GM23248 (cell line): ENCODE measurements at regions not wholly inside any gene's neighbourhood (a gene's known extent, or its start where the extent isn't known, plus 50 kb on each side); places are given as distances from the start of the nearest gene placed in this dataset.

Source experiments
- DNase-seq: peaks from one replicate; pipeline ENCODE4 v3.0.0-alpha.2; 2015
- H2AFZ ChIP-seq: fragments of 200-600 bp; sonication (generic); 2 replicates; pipeline ENCODE4 v1.6.1; 2016; ENCODE audit warnings: antibody characterized with exemption
- H3F3A ChIP-seq: fragments of 200-600 bp; sonication (generic); 2 replicates; pipeline ENCODE4 v1.6.1; 2016; ENCODE audit warnings: mild to moderate bottlenecking, antibody characterized with exemption, mixed run types; ENCODE audit not compliant: insufficient read depth
- H3K27ac ChIP-seq: fragments of 200-600 bp; sonication (generic); 2 replicates; pipeline ENCODE4 v1.5.1; 2016; ENCODE audit warnings: mild to moderate bottlenecking
- H3K27me3 ChIP-seq: fragments of 200-600 bp; sonication (generic); replicated peaks from 2 replicates; pipeline ENCODE4 v1.6.1; 2016; ENCODE audit warnings: mild to moderate bottlenecking; ENCODE audit not compliant: insufficient read depth
- H3K36me3 ChIP-seq: fragments of 200-600 bp; sonication (generic); 2 replicates; pipeline ENCODE4 v1.6.1; 2016; ENCODE audit warnings: low read depth, mild to moderate bottlenecking
- H3K4me1 ChIP-seq: fragments of 200-600 bp; sonication (generic); 2 replicates; pipeline ENCODE4 v1.6.1; 2016; ENCODE audit warnings: mild to moderate bottlenecking; ENCODE audit not compliant: insufficient read depth
- H3K4me2 ChIP-seq: fragments of 200-600 bp; sonication (generic); one replicate; pipeline ENCODE4 v1.6.1; 2016; ENCODE audit warnings: mild to moderate bottlenecking; ENCODE audit not compliant: unreplicated experiment
- H3K4me3 ChIP-seq: fragments of 200-600 bp; sonication (generic); 2 replicates; pipeline ENCODE4 v1.5.1; 2016; ENCODE audit warnings: mild to moderate bottlenecking
- H3K79me2 ChIP-seq: fragments of 200-600 bp; sonication (generic); 2 replicates; pipeline ENCODE4 v1.6.1; 2016; ENCODE audit warnings: mild to moderate bottlenecking; ENCODE audit not compliant: insufficient read depth
- H3K9ac ChIP-seq: fragments of 200-600 bp; sonication (generic); 2 replicates; pipeline ENCODE4 v1.6.1; 2016; ENCODE audit warnings: mild to moderate bottlenecking
- H3K9me2 ChIP-seq: fragments of 200-600 bp; sonication (generic); 2 replicates; pipeline ENCODE4 v1.6.1; 2016; ENCODE audit warnings: mixed run types, mild to moderate bottlenecking, moderate library complexity; ENCODE audit not compliant: insufficient read depth
- H3K9me3 ChIP-seq: fragments of 200-600 bp; sonication (generic); one replicate; pipeline ENCODE4 v1.6.1; 2017; ENCODE audit warnings: low read depth
- H4K20me1 ChIP-seq: fragments of 200-600 bp; sonication (generic); 2 replicates; pipeline ENCODE4 v1.6.0; 2016; ENCODE audit not compliant: insufficient read depth
- EZH2 ChIP-seq: fragments of 200-600 bp; sonication (generic); IDR thresholded peaks from 2 replicates; pipeline ENCODE4 v1.6.1; 2018; ENCODE audit warnings: antibody characterized with exemption, mild to moderate bottlenecking; ENCODE audit not compliant: insufficient read depth, poor library complexity, severe bottlenecking
- EZH2phosphoT487 ChIP-seq: fragments of 200-600 bp; sonication (generic); IDR thresholded peaks from 2 replicates; pipeline ENCODE4 v1.6.1; 2018; ENCODE audit warnings: antibody characterized with exemption, moderate library complexity, mild to moderate bottlenecking, low read depth; ENCODE audit not compliant: insufficient read depth
- WGBS, 2 experiments: methylation state at CpG; one replicate each; pipeline ENCODE4 v1.1.6; 2015 to 2017; ENCODE audit warnings: low lambda C conversion rate in 2 of 2, low coverage in 1 of 2; ENCODE audit errors: missing lambda C conversion rate in 2 of 2; 5-methylcytosine and 5-hydroxymethylcytosine counted together
- in situ Hi-C: fragments of 300-500 bp; cut with MboI; formaldehyde crosslinking; loops from 2 replicates; pipeline ENCODE4 v1.15.0; 2020

DNA sequence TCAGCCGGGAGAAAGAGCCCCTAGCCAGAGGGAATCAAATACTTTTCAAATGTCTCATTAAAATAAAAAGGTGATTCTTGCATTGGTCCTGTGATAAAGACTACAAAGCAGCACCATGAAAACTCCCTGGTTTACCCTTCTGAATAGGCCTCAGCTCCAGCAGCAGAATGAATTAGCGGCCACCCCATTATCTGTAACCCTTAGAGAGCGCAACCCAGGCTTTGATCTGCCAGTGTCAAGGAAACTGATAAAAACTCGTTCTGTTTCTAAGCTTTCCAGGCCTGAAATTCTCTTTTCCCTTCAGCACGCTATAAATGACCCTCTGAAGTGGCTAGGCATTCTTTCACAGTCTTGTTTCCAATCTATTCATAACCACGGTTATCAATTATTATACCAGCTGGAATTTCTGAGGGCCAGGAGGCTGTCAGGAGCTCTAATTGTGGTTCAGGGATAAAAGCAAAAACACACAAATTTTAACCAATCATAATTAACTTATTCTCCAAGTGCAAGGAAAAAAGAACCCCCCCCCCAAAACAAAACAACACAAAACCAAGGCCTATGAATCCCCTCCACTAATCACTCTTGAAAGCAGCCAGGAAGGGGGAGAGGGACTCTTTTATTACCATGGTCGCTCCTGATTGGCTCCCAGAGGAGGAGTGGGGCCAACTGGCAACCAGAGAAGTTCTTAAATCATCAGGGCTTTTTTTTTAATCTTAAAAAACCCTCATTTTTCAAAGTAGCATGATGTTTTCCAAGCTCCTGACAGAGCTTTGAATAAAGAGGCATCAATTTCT, 258.9 kb downstream of the CYRIA start:
- no peaks in the 10 kb centered on the region for H3K4me1 ChIP-seq
- DNase-seq: no peak
- no peaks in the 10 kb centered on the region for H3K36me3 ChIP-seq
- no peaks in the 10 kb centered on the region for H4K20me1 ChIP-seq
- 12 to 21% methylated on average over 7 of the region's 7 CpGs for WGBS, 2 experiments
- TF ChIP-seq EZH2 (no peak), EZH2phosphoT487 (no peak)
- no peaks in the 10 kb centered on the region for H3K27me3 ChIP-seq
- no peaks in the 10 kb centered on the region for H3K79me2 ChIP-seq
- H3K4me3 ChIP-seq: no peak overlapping the region
- no peaks in the 10 kb centered on the region for H3K9me3 ChIP-seq
- no peak overlapping the region for H3K9ac ChIP-seq
- in situ Hi-C loops: no loop called here
- H3K4me2 ChIP-seq: no peak overlapping the region
- H2AFZ ChIP-seq: no peak overlapping the region
- H3F3A ChIP-seq: no peaks in the 10 kb centered on the region
- H3K9me2 ChIP-seq: no peaks in the 10 kb centered on the region
- no peak overlapping the region for H3K27ac ChIP-seq

DNA sequence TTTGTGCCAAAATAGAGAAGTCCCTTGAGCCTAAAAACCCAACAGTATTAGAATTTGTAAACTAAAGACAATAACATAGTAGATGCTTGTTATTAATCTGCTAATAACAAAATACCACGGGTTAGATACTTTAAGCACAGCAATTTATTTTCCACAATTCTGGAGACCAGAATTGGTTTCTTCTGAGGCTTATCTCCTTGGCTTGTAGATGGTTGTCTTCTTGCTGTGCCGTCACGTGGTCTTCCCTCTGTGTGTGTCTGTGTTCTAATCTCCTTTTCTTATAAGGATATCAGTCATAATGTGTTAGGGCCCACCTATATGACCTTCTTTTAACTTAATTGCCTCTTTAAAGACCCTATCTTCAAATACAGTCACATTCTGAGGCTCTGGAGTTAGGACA, 260.1 kb downstream of the CYRIA start:
- no peak for DNase-seq
- no peaks in the 10 kb centered on the region for H3K4me1 ChIP-seq
- no peak overlapping the region for H2AFZ ChIP-seq
- no peak overlapping the region for H3K27ac ChIP-seq
- H3K27me3 ChIP-seq: no peaks in the 10 kb centered on the region
- no peaks in the 10 kb centered on the region for H3K9me3 ChIP-seq
- H3K36me3 ChIP-seq: no peaks in the 10 kb centered on the region
- H3K4me2 ChIP-seq: no peak overlapping the region
- no peaks in the 10 kb centered on the region for H3K9me2 ChIP-seq
- 1 to 3% methylated on average over 3 of the region's 3 CpGs for WGBS, 2 experiments
- TF ChIP-seq EZH2 (no peak), EZH2phosphoT487 (no peak)
- H3K9ac ChIP-seq: no peak overlapping the region
- no peaks in the 10 kb centered on the region for H3F3A ChIP-seq
- H3K4me3 ChIP-seq: no peak overlapping the region
- in situ Hi-C loops: no loop called here
- no peaks in the 10 kb centered on the region for H3K79me2 ChIP-seq
- no peaks in the 10 kb centered on the region for H4K20me1 ChIP-seq

DNA sequence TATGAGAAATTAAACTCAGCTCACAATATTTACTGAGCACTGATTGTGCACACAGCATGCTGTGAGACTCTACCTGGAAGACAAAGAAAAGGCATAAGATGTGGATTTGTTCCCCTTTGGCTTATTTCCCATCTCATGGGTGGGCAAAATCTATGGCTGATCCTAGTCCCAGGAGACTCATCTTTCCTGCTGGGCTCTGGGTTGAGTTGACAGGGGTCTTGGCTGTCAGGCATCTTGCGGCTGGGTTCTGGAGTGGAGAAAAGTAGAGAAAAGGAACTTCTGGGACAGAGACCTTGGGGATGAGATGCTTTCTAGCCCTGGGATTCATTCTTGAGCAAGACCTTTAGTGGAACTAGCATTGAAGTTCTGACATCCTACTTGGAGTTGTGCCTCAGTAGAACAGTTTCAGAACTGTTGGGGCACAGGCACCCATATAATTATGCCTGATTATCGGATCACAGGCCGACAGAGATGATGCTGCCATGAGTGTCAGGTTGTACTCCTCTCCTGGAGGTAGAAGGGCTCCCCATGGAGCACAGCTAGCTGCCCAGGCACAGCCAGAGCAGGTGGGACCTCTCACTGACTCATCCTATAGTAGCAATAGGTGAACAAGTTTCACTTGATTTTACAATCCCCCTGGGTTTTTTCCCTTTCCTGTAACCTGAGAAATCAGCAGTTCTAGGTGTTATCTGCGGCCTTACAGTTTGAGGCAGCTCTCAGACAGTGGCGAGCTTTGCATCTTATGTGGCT, 260.9 kb downstream of the CYRIA start:
- Histone ChIP-seq H4K20me1 (no peaks in the 10 kb centered on the region), H3K79me2 (no peaks in the 10 kb centered on the region), H3K4me1 (no peaks in the 10 kb centered on the region), H3K9me2 (no peaks in the 10 kb centered on the region), H3K4me2 (no peak overlapping the region), H3K4me3 (no peak overlapping the region), H3F3A (no peaks in the 10 kb centered on the region), H3K36me3 (no peaks in the 10 kb centered on the region), H3K9ac (no peak overlapping the region), H2AFZ (no peak overlapping the region), H3K9me3 (no peaks in the 10 kb centered on the region), H3K27me3 (no peaks in the 10 kb centered on the region), H3K27ac (no peak overlapping the region)
- DNase-seq: no peak
- TF ChIP-seq EZH2: no peak
- TF ChIP-seq EZH2phosphoT487: no peak
- 17 to 27% methylated on average over 5 of the region's 5 CpGs for WGBS, 2 experiments
- in situ Hi-C loops: no loop called here

DNA sequence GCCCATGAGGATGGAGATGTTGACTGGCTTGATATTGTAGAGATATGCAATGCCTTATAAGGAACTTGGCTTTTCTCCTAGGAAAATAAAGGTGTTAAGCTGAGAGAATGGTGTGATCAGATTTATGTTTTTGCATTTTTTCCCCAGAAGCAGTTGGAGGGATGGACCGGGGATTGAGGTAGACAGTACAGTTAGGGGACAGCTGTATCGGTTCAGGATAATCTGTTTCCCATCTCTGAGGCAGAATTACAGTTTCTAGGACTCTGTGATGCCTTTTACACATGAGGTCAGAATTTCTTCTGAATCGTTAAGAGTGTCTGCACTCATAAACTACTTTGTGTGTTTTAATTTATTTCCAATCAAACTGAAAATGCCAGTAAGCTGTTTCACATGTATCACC, 261.5 kb downstream of the CYRIA start:
- no peak for TF ChIP-seq EZH2
- TF ChIP-seq EZH2phosphoT487: no peak
- no peaks in the 10 kb centered on the region for H3K36me3 ChIP-seq
- no peak overlapping the region for H3K4me2 ChIP-seq
- no peaks in the 10 kb centered on the region for H3F3A ChIP-seq
- no peak overlapping the region for H3K9ac ChIP-seq
- 7 to 11% methylated on average over 3 of the region's 3 CpGs for WGBS, 2 experiments
- no peaks in the 10 kb centered on the region for H3K79me2 ChIP-seq
- H4K20me1 ChIP-seq: no peaks in the 10 kb centered on the region
- no peak overlapping the region for H3K27ac ChIP-seq
- no peak for DNase-seq
- no peaks in the 10 kb centered on the region for H3K9me2 ChIP-seq
- H3K9me3 ChIP-seq: no peaks in the 10 kb centered on the region
- no peaks in the 10 kb centered on the region for H3K27me3 ChIP-seq
- no peak overlapping the region for H3K4me3 ChIP-seq
- H2AFZ ChIP-seq: no peak overlapping the region
- in situ Hi-C loops: no loop called here
- no peaks in the 10 kb centered on the region for H3K4me1 ChIP-seq
